ENCODE measurements at regions not wholly inside any gene's neighbourhood (a gene's known extent, or its start where the extent isn't known, plus 50 kb on each side); places are given as distances from the start of the nearest gene placed in this dataset.

DNA sequence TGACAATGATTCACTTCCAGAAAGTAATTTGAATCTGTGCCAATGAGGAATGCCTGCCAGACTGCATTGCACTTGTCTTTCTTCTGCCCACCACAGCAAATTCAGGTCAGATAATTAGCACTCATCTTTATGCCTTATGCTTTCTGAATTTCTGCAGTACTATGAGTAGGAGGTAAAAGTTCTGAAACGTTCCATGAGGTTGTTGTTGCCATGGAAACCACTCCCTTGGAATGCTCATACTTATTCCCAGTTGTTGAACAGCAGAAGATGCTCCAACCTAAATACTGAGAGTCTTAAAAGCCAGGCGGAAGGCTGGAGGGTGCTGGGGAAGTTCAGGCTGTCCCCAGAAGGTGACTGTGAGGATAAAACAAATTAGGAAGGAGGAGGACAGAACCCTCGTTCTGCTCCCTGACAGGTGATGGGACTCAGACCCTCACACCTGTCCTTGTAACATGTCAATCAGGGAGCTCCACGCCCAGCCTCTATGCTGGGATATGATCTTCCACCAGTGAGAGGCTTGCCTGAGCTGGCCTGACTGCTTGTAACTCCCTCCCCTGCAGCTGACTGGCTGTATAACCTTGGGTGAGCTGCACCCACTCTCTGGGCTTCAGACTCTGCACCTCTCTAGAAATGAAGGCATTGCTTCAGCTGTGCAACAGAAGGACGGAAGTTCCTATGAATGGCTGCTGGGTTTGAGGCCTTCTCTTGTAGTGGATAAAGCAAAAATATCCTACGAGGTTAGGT, 554.3 kb upstream of the MGMT start:
- TF ChIP-seq, protein P1, sequence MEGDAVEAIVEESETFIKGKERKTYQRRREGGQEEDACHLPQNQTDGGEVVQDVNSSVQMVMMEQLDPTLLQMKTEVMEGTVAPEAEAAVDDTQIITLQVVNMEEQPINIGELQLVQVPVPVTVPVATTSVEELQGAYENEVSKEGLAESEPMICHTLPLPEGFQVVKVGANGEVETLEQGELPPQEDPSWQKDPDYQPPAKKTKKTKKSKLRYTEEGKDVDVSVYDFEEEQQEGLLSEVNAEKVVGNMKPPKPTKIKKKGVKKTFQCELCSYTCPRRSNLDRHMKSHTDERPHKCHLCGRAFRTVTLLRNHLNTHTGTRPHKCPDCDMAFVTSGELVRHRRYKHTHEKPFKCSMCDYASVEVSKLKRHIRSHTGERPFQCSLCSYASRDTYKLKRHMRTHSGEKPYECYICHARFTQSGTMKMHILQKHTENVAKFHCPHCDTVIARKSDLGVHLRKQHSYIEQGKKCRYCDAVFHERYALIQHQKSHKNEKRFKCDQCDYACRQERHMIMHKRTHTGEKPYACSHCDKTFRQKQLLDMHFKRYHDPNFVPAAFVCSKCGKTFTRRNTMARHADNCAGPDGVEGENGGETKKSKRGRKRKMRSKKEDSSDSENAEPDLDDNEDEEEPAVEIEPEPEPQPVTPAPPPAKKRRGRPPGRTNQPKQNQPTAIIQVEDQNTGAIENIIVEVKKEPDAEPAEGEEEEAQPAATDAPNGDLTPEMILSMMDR (IDR thresholded peaks at IDR 0.05), result no peak
- no peak for TF ChIP-seq POLR2A (IDR thresholded peaks at IDR 0.05)

Data from lower leg skin (tissue), 3 donors.